Motor neuron (in vitro differentiated cells): ENCODE measurements at regions not wholly inside any gene's neighbourhood (a gene's known extent, or its start where the extent isn't known, plus 50 kb on each side); places are given as distances from the start of the nearest gene placed in this dataset.

Experiments
- ATAC-seq, 8 experiments: fragments of 200-7000 bp; cut with Tn5 transposase; replicated peaks in 6 of 8; 2 replicates each; pipeline ENCODE4 v1.8.0; 2021; ENCODE audit warnings: mild to moderate bottlenecking in 8 of 8, moderate library complexity in 8 of 8
- H3K27ac ChIP-seq, 2 donors: fragments of 250-450 bp; sonication (Bioruptor Pico); 2 replicates each; pipeline ENCODE4 v1.9.0; 2021; ENCODE audit warnings: antibody characterized with exemption in 2 of 2, mild to moderate bottlenecking in 2 of 2, moderate library complexity in 1 of 2
- H3K4me1 ChIP-seq, 2 donors: fragments of 250-450 bp; sonication (Bioruptor Pico); replicated peaks in 1 of 2; 2 replicates each; pipeline ENCODE4 v1.6.1; 2021; ENCODE audit warnings: antibody characterized with exemption in 2 of 2, mild to moderate bottlenecking in 2 of 2, moderate library complexity in 1 of 2
- H3K4me3 ChIP-seq, 5 donors: fragments of 250-450 bp; sonication (Bioruptor Pico); 2 replicates each; pipeline ENCODE4 v1.9.0; 2021; ENCODE audit warnings: antibody characterized with exemption in 5 of 5, mild to moderate bottlenecking in 5 of 5, moderate library complexity in 4 of 5
- WGBS, 10 experiments: fragments of 450-650 bp; shearing (Covaris generic); methylation state at CpG; one replicate each; pipeline ENCODE4 v1.0.0; 2022; 5-methylcytosine and 5-hydroxymethylcytosine counted together
- in situ Hi-C, 9 experiments: fragments of 400-800 bp; cut with MboI; loops; one replicate each; pipeline ENCODE4 v1.15.0; 2021; ENCODE audit warnings: low sequenced_read_pairs in 9 of 9, low pct_unique_long_range_greater_than_20kb in 2 of 9; ENCODE audit not compliant: unreplicated experiment in 9 of 9

DNA sequence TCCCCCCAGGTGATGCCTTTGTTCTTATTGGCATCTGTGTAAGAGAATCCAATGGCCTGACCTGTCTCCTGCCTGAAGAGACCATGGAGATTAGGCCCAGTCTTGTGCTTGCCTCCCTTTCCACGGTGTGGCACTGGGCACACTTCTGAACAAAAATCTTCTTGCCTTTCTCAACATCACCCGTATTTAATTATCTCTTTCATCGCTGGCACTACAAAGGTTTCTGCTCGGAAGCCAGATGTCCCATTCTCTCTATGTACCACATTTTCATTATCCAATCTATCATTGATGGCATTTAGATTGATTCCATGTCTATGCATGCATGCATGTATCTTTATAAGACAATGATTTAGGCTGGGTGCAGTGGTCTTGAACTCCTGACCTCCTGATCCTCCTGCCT is 74.3 kb downstream of the SLC25A15 start:
- 0 to 83% (median 14%) methylated on average over 1 to 3 of the region's 4 CpGs; no CpG with 5 or more reads in 2 of the 10 experiments for WGBS, 10 experiments
- ATAC-seq, result no peak
- no peaks in the 10 kb centered on the region for H3K4me1 ChIP-seq
- no peak overlapping the region for H3K27ac ChIP-seq
- H3K4me3 ChIP-seq, result no peak overlapping the region
- in situ Hi-C loops, result no loop called here

DNA sequence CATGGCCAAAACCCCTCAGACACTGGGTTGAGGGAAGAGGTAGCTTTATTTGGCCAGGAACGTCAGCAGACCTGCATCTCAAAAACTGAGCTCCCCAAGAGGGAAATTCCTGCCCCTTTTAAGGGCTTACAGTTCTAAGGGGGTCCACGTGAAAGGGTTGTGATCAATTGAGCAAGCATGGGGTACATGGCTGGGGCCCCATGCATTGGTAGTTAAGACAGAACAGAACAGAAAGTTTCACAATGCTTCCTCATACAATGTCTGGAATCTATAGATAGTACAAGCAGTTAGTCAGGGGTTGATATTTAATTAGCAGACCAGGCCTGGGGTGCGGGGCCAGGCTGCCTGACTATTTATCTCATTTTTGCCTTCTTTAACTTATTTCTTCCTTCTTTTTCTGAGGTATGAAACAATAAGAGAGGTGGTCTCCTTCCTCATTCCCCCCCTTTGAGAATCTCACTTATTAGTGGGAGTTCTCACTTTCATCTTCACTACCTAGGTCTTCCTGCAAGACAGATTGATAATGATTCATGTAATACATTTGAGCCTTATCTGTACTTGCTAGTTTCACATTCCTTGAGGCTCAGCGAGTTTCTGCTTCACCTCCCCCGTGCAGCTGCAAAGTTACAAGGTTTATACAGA is 84.8 kb downstream of the SLC25A15 start:
- WGBS, 10 experiments, result 68 to 100% (median 88%) methylated on average over 1 to 5 of the region's 5 CpGs
- in situ Hi-C loops, result no loop called here

DNA sequence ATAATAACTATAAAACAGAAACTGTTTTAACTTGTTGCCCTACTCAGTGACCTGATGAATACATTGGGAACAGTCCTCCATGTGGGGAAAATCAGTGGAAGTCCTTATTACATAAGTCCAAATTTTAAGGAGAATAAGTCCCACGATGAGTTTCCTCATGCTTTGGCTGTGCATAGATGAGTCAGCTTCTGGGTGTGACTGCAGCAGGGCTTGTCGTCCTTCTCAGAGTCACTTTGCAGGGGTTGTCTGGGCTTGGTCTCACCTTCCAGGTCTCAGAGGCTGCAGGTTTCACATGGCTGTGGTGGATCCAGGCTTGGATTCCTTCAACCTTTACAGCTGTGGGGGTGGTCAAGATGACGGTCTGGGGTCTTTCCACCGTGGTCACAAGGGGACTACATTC is 85.6 kb downstream of the SLC25A15 start:
- Histone ChIP-seq H3K27ac (no peak overlapping the region), H3K4me3 (no peak overlapping the region), H3K4me1 (no peaks in the 10 kb centered on the region)
- in situ Hi-C loops, result no loop called here
- ATAC-seq, result peak in 2 of 8 experiments; percentile 79 to 98
- 20 to 100% (median 94%) methylated on average over 1 to 3 of the region's 4 CpGs; no CpG with 5 or more reads in 3 of the 10 experiments for WGBS, 10 experiments

More for the DNA sequence above, 84.8 kb downstream of the SLC25A15 start:
- Histone ChIP-seq H3K4me3 (no peak overlapping the region), H3K27ac (no peak overlapping the region), H3K4me1 (no peaks in the 10 kb centered on the region)
- no peak for ATAC-seq

DNA sequence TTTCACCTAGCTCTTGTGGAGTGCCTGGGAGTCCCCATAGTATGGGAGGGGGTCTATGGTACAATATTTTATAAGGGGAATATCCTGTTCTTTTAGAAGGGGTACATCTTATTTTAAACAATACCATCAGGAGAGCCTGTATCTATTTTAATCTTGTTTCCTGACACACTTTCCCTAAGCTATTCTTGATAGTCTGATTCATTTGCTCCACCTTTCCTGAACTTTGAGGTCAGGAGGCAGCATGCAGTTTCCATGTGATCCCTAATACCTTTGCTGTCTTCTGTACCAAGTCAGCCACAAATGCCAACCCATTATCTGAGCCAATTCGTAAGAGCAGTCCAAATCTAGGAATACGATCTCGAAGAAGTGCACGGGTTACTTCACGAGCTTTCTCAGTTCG is 86.2 kb downstream of the SLC25A15 start:
- no peak for ATAC-seq
- Histone ChIP-seq H3K27ac (no peak overlapping the region), H3K4me1 (no peaks in the 10 kb centered on the region), H3K4me3 (no peak overlapping the region)
- WGBS, 10 experiments, result 80 to 100% (median 100%) methylated on average over 3 to 6 of the region's 6 CpGs; no CpG with 5 or more reads in 1 of the 10 experiments
- in situ Hi-C loops, result no loop called here

DNA sequence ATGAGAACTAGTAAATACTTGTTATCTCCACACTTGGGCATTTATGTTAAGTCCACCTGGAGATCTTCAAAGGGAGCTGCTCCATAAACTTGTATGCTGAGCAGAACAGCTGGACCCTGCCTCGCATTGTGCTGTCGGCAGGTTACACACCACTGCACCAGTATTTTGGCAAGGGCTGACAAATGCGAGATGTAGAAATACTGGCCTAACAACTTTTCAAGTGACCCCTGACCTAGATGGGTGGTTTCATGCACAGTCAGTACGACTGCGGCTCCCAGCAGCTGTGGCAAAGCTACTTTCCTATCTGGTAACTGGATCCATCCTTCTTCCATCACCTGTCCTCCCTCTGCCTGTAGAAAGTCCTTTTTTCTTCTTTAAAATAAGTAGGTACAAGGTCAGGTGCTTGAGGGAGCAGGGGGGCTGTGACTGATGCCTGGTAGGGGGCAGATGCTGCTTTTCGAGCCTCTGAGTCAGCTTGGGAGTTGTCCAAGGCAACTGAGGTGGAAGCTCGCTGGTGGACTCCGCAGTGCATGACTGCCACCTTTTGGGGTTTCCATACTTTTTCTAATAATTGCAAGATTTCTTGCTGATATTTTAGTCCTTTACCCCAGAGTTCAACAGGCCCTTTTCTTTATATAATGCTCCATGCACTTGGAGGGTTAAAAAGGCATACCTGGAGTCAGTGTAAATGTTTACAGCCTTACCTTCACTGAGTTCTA is 86.8 kb downstream of the SLC25A15 start:
- no peak for ATAC-seq
- Histone ChIP-seq H3K27ac (no peak overlapping the region), H3K4me3 (no peak overlapping the region), H3K4me1 (no peaks in the 10 kb centered on the region)
- in situ Hi-C loops, result no loop called here
- 82 to 100% (median 96%) methylated on average over 1 to 7 of the region's 8 CpGs; no CpG with 5 or more reads in 1 of the 10 experiments for WGBS, 10 experiments

DNA sequence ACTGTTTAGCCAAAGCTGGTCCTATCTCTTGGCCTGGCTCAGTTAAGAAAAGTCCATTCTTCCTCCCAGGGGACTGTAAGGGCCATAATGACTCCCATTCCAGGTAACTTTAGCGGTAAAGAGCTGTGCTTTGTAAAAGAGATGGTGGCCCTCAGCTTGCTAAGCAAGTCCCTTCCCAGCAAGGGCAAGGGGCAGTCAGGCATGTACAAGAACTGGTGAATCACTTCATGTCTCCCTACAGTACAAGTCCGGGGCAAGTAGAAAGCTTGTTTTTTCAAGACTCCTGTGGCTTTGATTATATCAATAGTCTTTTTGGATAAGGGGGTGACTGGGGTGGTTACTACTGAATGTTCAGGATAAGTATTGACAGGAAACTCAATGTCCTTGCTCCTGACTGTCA is 88.9 kb downstream of the SLC25A15 start:
- Histone ChIP-seq H3K4me1 (no peaks in the 10 kb centered on the region), H3K27ac (no peak overlapping the region), H3K4me3 (no peak overlapping the region)
- in situ Hi-C loops, result no loop called here
- WGBS, 10 experiments, result 50 to 100% (median 83%) methylated on average over 1 to 2 of the region's 2 CpGs; no CpG with 5 or more reads in 5 of the 10 experiments
- no peak for ATAC-seq

DNA sequence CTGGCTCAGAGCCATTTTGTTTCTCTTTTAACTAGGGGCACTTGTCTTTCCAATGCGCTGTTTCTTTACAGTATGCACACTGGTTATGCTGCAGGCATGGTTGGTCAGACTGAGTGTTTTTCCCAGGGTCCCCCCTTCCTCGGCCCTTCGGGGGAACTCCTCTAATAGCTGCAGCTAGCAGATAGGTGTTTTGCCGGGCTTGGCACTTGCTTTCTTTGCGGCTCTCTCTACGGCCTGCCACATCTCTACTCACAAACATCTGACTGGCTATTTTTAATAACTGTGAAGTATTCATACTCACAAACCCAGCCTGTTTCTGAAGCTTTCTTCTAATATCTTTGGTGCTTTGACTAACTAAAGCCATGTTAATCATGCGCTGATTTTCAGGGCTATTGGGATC is 89.4 kb downstream of the SLC25A15 start:
- no peak for ATAC-seq
- Histone ChIP-seq H3K27ac (no peak overlapping the region), H3K4me1 (no peaks in the 10 kb centered on the region), H3K4me3 (no peak overlapping the region)
- in situ Hi-C loops, result no loop called here
- 90 to 100% (median 94%) methylated on average over 1 to 5 of the region's 7 CpGs; no CpG with 5 or more reads in 3 of the 10 experiments for WGBS, 10 experiments
